ENCODE measurements at regions not wholly inside any gene's neighbourhood (a gene's known extent, or its start where the extent isn't known, plus 50 kb on each side); places are given as distances from the start of the nearest gene placed in this dataset.

DNA sequence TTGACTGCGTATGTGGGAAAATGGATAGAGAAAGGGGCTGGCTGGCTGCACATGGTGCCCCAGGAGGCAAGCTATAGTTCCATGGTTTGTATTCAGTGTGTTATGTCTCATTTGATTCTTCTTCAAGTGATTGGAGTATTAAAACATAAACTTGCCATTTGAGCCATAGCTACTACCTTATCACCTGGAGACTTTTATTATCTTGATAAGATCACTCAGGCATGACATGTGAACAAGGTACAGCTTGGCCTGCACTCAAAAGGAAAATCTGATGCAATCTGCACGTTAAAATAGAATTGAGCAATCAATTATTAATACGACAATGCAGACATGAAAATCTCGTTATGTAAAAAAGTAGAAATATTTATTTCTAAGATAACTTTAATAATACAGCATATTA, 116.9 kb downstream of the RND3 start:
- TF ChIP-seq POLR2A (IDR thresholded peaks at IDR 0.05) (no peak), CTCF (IDR thresholded peaks at IDR 0.05) (no peak)

Measured in esophagus squamous epithelium (tissue), 4 donors.